HepG2 (cell line): ENCODE measurements at regions not wholly inside any gene's neighbourhood (a gene's known extent, or its start where the extent isn't known, plus 50 kb on each side); places are given as distances from the start of the nearest gene placed in this dataset.

ENCODE experiments used
- ARNT ChIP-seq: fragments of 450-650 bp; IDR thresholded peaks from 2 replicates; pipeline ENCODE4 v1.6.1; 2017
- EP300 ChIP-seq, 3 experiments: sonication (generic) in 1 of 3; formaldehyde crosslinking in 1 of 3; IDR thresholded peaks; 2 replicates each; pipeline versions ENCODE4 v1.5.1 to v1.6.1; 2011 to 2020; ENCODE audit warnings: low read depth in 2 of 3, low read length in 2 of 3, borderline replicate concordance in 1 of 3, improper control_type of control experiment in 1 of 3, mild to moderate bottlenecking in 1 of 3, missing genetic modification reagents in 1 of 3, moderate library complexity in 1 of 3
- MAX ChIP-seq: IDR thresholded peaks from 2 replicates; pipeline ENCODE4 v1.6.1; 2012; ENCODE audit warnings: inconsistent platforms
- MTA3 ChIP-seq: sonication (generic); formaldehyde crosslinking; IDR thresholded peaks from 2 replicates; pipeline ENCODE4 v1.4.0; 2020; ENCODE audit warnings: missing genetic modification reagents
- MXI1 ChIP-seq: IDR thresholded peaks from 3 replicates; pipeline ENCODE4 v1.6.1; 2012; ENCODE audit warnings: low read depth, low read length, inconsistent platforms, borderline replicate concordance
- RAD21 ChIP-seq: fragments of 450-650 bp; formaldehyde crosslinking; IDR thresholded peaks from 2 replicates; pipeline ENCODE4 v1.5.0; 2020; ENCODE audit warnings: mild to moderate bottlenecking
- SIN3A ChIP-seq: IDR thresholded peaks from 2 replicates; pipeline ENCODE4 v1.6.1; 2011; ENCODE audit warnings: low read depth, mild to moderate bottlenecking, control low read depth, low read length, borderline replicate concordance
- ZNF260 ChIP-seq: sonication (generic); formaldehyde crosslinking; IDR thresholded peaks from 2 replicates; pipeline ENCODE4 v1.4.0; 2020; ENCODE audit warnings: missing genetic modification reagents, low read depth, mild to moderate bottlenecking, borderline replicate concordance

GRCh38 chr2:64212801-64213321 is 68.6 kb upstream of the PELI1 start:
- no peak for TF ChIP-seq SIN3A
- no peak for TF ChIP-seq MXI1
- no peak for TF ChIP-seq ZNF260
- no peak for TF ChIP-seq MTA3 (CRISPR knock-in tag)
- TF ChIP-seq EP300 (IDR thresholded peaks at IDR 0.05; ENCODE audit: low read depth in 2 of 2, low read length in 2 of 2): no peak
- TF ChIP-seq EP300 (CRISPR knock-in tag; IDR thresholded peaks at IDR 0.05; ENCODE audit: borderline replicate concordance): no peak
- TF ChIP-seq RAD21: no peak
- TF ChIP-seq ARNT: no peak
- no peak for TF ChIP-seq MAX
